SJCRH30 (cell line): ENCODE measurements at regions not wholly inside any gene's neighbourhood (a gene's known extent, or its start where the extent isn't known, plus 50 kb on each side); places are given as distances from the start of the nearest gene placed in this dataset.
"Not testable (repeated sequence)": the region's sequence is repeated elsewhere in the genome, so short reads cannot be mapped to it uniquely, and the experiment has no call there.

Source experiments
- DNase-seq, 2 experiments: peaks; one replicate each; pipeline ENCODE4 v3.0.0-alpha.2; 2015 to 2020
- H3K27ac ChIP-seq: fragments of 250-450 bp; sonication (Bioruptor Pico); 2 replicates; pipeline ENCODE4 v1.5.1; 2020; ENCODE audit warnings: mild to moderate bottlenecking, moderate library complexity
- H3K27me3 ChIP-seq: fragments of 250-450 bp; sonication (Bioruptor Pico); 2 replicates; pipeline ENCODE4 v1.5.1; 2020; ENCODE audit warnings: mild to moderate bottlenecking, moderate library complexity
- H3K36me3 ChIP-seq: fragments of 250-450 bp; sonication (Bioruptor Pico); 2 replicates; pipeline ENCODE4 v1.5.1; 2020; ENCODE audit warnings: mild to moderate bottlenecking, moderate library complexity
- H3K4me1 ChIP-seq: fragments of 250-450 bp; sonication (Bioruptor Pico); 2 replicates; pipeline ENCODE4 v1.5.1; 2020; ENCODE audit warnings: mild to moderate bottlenecking, moderate library complexity
- H3K4me3 ChIP-seq: fragments of 250-450 bp; sonication (Bioruptor Pico); 2 replicates; pipeline ENCODE4 v1.5.1; 2020; ENCODE audit warnings: mild to moderate bottlenecking, moderate library complexity
- H3K9me3 ChIP-seq: fragments of 250-450 bp; sonication (Bioruptor Pico); replicated peaks from 2 replicates; pipeline ENCODE4 v1.5.1; 2020; ENCODE audit warnings: mild to moderate bottlenecking, moderate library complexity

- Histone ChIP-seq H3K4me3 (no peak overlapping the region), H3K4me1 (0 out of 2 replicates have a peak, but pooled peaks cover 3% of the 10 kb centered on the region), H3K36me3 (no peaks in the 10 kb centered on the region), H3K9me3 (peaks cover 9% of the 10 kb centered on the region), H3K27me3 (no peaks in the 10 kb centered on the region), H3K27ac (no peak overlapping the region)
- no peak for DNase-seq
Observed at GRCh38 chr2:226461981-226462380, 337.6 kb downstream of the IRS1 start.

- not testable (repeated sequence) for H3K4me3 ChIP-seq, H3K36me3 ChIP-seq, H3K27ac ChIP-seq, DNase-seq, H3K27me3 ChIP-seq, H3K4me1 ChIP-seq
- H3K9me3 ChIP-seq = peaks cover 20% of the 10 kb centered on the region
Observed at GRCh38 chr2:226456144-226456543, 343.5 kb downstream of the IRS1 start.

GRCh38 chr2:226452768-226453167 is 346.9 kb downstream of the IRS1 start:
- no peak overlapping the region for H3K4me3 ChIP-seq
- peaks cover 13% of the 10 kb centered on the region for H3K4me1 ChIP-seq
- no peaks in the 10 kb centered on the region for H3K27me3 ChIP-seq
- H3K9me3 ChIP-seq = peaks cover 24% of the 10 kb centered on the region
- no peaks in the 10 kb centered on the region for H3K36me3 ChIP-seq
- no peak overlapping the region for H3K27ac ChIP-seq
- peak in 1 of 2 experiments; percentile 22 for DNase-seq

GRCh38 chr2:226451486-226451885 is 348.1 kb downstream of the IRS1 start:
- DNase-seq = no peak
- peaks cover 26% of the 10 kb centered on the region for H3K4me1 ChIP-seq
- no peak overlapping the region for H3K4me3 ChIP-seq
- peaks cover 24% of the 10 kb centered on the region for H3K9me3 ChIP-seq
- no peaks in the 10 kb centered on the region for H3K27me3 ChIP-seq
- no peak overlapping the region for H3K27ac ChIP-seq
- H3K36me3 ChIP-seq = no peaks in the 10 kb centered on the region

- Histone ChIP-seq H3K27me3 (no peaks in the 10 kb centered on the region), H3K36me3 (no peaks in the 10 kb centered on the region), H3K4me3 (no peak overlapping the region), H3K4me1 (peaks cover 38% of the 10 kb centered on the region), H3K27ac (no peak overlapping the region), H3K9me3 (peaks cover 15% of the 10 kb centered on the region)
- no peak for DNase-seq
Observed at GRCh38 chr2:226450141-226450540, 349.5 kb downstream of the IRS1 start.

- no peak overlapping the region for H3K4me3 ChIP-seq
- peaks cover 15% of the 10 kb centered on the region for H3K9me3 ChIP-seq
- no peaks in the 10 kb centered on the region for H3K27me3 ChIP-seq
- H3K4me1 ChIP-seq = peaks cover 38% of the 10 kb centered on the region
- peak; percentile 78 to 86 for DNase-seq
- H3K27ac ChIP-seq = peak overlapping the region; percentile 84
- H3K36me3 ChIP-seq = no peaks in the 10 kb centered on the region
Observed at GRCh38 chr2:226447338-226448300, 352.0 kb downstream of the IRS1 start.

- H3K4me1 ChIP-seq = peaks cover 38% of the 10 kb centered on the region
- H3K9me3 ChIP-seq = peaks cover 14% of the 10 kb centered on the region
- H3K36me3 ChIP-seq = no peaks in the 10 kb centered on the region
- no peak overlapping the region for H3K4me3 ChIP-seq
- no peaks in the 10 kb centered on the region for H3K27me3 ChIP-seq
- DNase-seq = peak; percentile 53 to 82
- H3K27ac ChIP-seq = peak overlapping the region; percentile 84
Observed at GRCh38 chr2:226446406-226447001, 353.1 kb downstream of the IRS1 start.

GRCh38 chr2:226445216-226445861 is 354.3 kb downstream of the IRS1 start:
- no peak overlapping the region for H3K4me3 ChIP-seq
- no peak for DNase-seq
- H3K36me3 ChIP-seq = no peaks in the 10 kb centered on the region
- H3K9me3 ChIP-seq = peaks cover 9% of the 10 kb centered on the region
- no peaks in the 10 kb centered on the region for H3K27me3 ChIP-seq
- peaks cover 38% of the 10 kb centered on the region for H3K4me1 ChIP-seq
- H3K27ac ChIP-seq = peak overlapping the region; percentile 84

- Histone ChIP-seq H3K9me3 (0 out of 2 replicates have a peak, but pooled peaks cover 3% of the 10 kb centered on the region), H3K4me3 (no peak overlapping the region), H3K4me1 (peaks cover 29% of the 10 kb centered on the region), H3K27ac (no peak overlapping the region), H3K36me3 (no peaks in the 10 kb centered on the region), H3K27me3 (no peaks in the 10 kb centered on the region)
- DNase-seq = no peak
Observed at GRCh38 chr2:226443112-226443511, 356.5 kb downstream of the IRS1 start.

GRCh38 chr2:226440127-226440918 is 359.3 kb downstream of the IRS1 start:
- peaks cover 12% of the 10 kb centered on the region; the same call in 1 of the 2 replicates for H3K9me3 ChIP-seq
- DNase-seq = no peak
- H3K27ac ChIP-seq = no peak overlapping the region

GRCh38 chr2:226439337-226439736 is 360.3 kb downstream of the IRS1 start:
- Histone ChIP-seq H3K27me3 (no peaks in the 10 kb centered on the region), H3K27ac (no peak overlapping the region), H3K4me3 (no peak overlapping the region), H3K9me3 (peaks cover 12% of the 10 kb centered on the region; the same call in 1 of the 2 replicates), H3K36me3 (no peaks in the 10 kb centered on the region), H3K4me1 (no peaks in the 10 kb centered on the region)
- DNase-seq = no peak

More at GRCh38 chr2:226440127-226440918, 359.3 kb downstream of the IRS1 start:
- Histone ChIP-seq H3K36me3 (no peaks in the 10 kb centered on the region), H3K4me1 (peaks cover 1% of the 10 kb centered on the region), H3K27me3 (no peaks in the 10 kb centered on the region), H3K4me3 (no peak overlapping the region)

- Histone ChIP-seq H3K27me3 (no peaks in the 10 kb centered on the region), H3K4me3 (no peak overlapping the region), H3K4me1 (peaks cover 18% of the 10 kb centered on the region), H3K36me3 (no peaks in the 10 kb centered on the region), H3K27ac (no peak overlapping the region), H3K9me3 (peaks cover 9% of the 10 kb centered on the region; the same call in 1 of the 2 replicates)
- DNase-seq = no peak
Observed at GRCh38 chr2:226435146-226435545, 364.5 kb downstream of the IRS1 start.

GRCh38 chr2:226434702-226435101 is 364.9 kb downstream of the IRS1 start:
- no peak overlapping the region for H3K27ac ChIP-seq
- no peaks in the 10 kb centered on the region for H3K27me3 ChIP-seq
- no peak for DNase-seq
- peaks cover 9% of the 10 kb centered on the region; the same call in 1 of the 2 replicates for H3K9me3 ChIP-seq
- H3K4me1 ChIP-seq = peaks cover 20% of the 10 kb centered on the region
- no peak overlapping the region for H3K4me3 ChIP-seq
- H3K36me3 ChIP-seq = no peaks in the 10 kb centered on the region

- peaks cover 39% of the 10 kb centered on the region for H3K4me1 ChIP-seq
- H3K36me3 ChIP-seq = no peaks in the 10 kb centered on the region
- no peaks in the 10 kb centered on the region for H3K27me3 ChIP-seq
- no peak overlapping the region for H3K4me3 ChIP-seq
- H3K27ac ChIP-seq = peak overlapping the region; percentile 51
- H3K9me3 ChIP-seq = peaks cover 4% of the 10 kb centered on the region; the same call in 1 of the 2 replicates
- peak in 1 of 2 experiments; percentile 47 for DNase-seq
Observed at GRCh38 chr2:226431288-226431948, 368.2 kb downstream of the IRS1 start.
